Mammary epithelial cell (primary cell): ENCODE measurements at regions not wholly inside any gene's neighbourhood (a gene's known extent, or its start where the extent isn't known, plus 50 kb on each side); places are given as distances from the start of the nearest gene placed in this dataset.

Experiments used
- CTCF ChIP-seq, 2 donors: IDR thresholded peaks in 1 of 2; conservative IDR thresholded peaks in 1 of 2; 2 replicates each; pipeline ENCODE4 v1.5.1; 2011 to 2012; ENCODE audit warnings: inconsistent platforms in 2 of 2, low read length in 2 of 2, mild to moderate bottlenecking in 2 of 2, control low read depth in 1 of 2, low read depth in 1 of 2; ENCODE audit not compliant: insufficient read depth in 1 of 2; ENCODE audit errors: extremely low read depth in 1 of 2
- EZH2 ChIP-seq: IDR thresholded peaks from 2 replicates; pipeline ENCODE4 v1.6.1; 2012; ENCODE audit warnings: low read length, inconsistent platforms, borderline replicate concordance

- TF ChIP-seq EZH2: no peak
- no peak for TF ChIP-seq CTCF (conservative IDR thresholded peaks at IDR 0.05 in 1 of 2, IDR thresholded peaks at IDR 0.05 in 1 of 2; ENCODE audit: extremely low read depth in 1 of 2, insufficient read depth in 1 of 2, low read depth in 1 of 2, low read length in 2 of 2)
These were observed 132.3 kb upstream of the COL5A1 start for GRCh38 chr9:134509281-134509680.
